GM04503 (cell line): ENCODE measurements at regions not wholly inside any gene's neighbourhood (a gene's known extent, or its start where the extent isn't known, plus 50 kb on each side); places are given as distances from the start of the nearest gene placed in this dataset.
A peak's percentile ranks its signal among the peaks of the same experiment; 100 is the strongest.
"Not testable (repeated sequence)": the region's sequence is repeated elsewhere in the genome, so short reads cannot be mapped to it uniquely, and the experiment has no call there.

Experiments
- DNase-seq: peaks from one replicate; pipeline ENCODE4 v3.0.0-alpha.2; 2012; ENCODE audit warnings: low read depth

- DNase-seq = not testable (repeated sequence)
Observed at GRCh38 chr12:92231532-92231931, 85.9 kb upstream of the BTG1 start.

- no peak for DNase-seq
Observed at GRCh38 chr12:92229381-92229780, 83.7 kb upstream of the BTG1 start.

- DNase-seq = no peak
Observed at GRCh38 chr12:92226961-92227360, 81.3 kb upstream of the BTG1 start.

- no peak for DNase-seq
Observed at GRCh38 chr12:92226071-92226661, 80.5 kb upstream of the BTG1 start.

GRCh38 chr12:92224685-92225331 lies 79.2 kb upstream of the BTG1 start:
- peak; percentile 37 for DNase-seq

GRCh38 chr12:92223481-92223880 lies 77.8 kb upstream of the BTG1 start:
- no peak for DNase-seq

- DNase-seq = no peak
Observed at GRCh38 chr12:92221656-92222315, 76.1 kb upstream of the BTG1 start.

GRCh38 chr12:92218394-92219077 lies 72.9 kb upstream of the BTG1 start:
- no peak for DNase-seq

GRCh38 chr12:92216092-92216491 lies 70.4 kb upstream of the BTG1 start:
- DNase-seq = no peak

- no peak for DNase-seq
Observed at GRCh38 chr12:92215358-92215757, 69.7 kb upstream of the BTG1 start.

GRCh38 chr12:92213166-92213565 lies 67.5 kb upstream of the BTG1 start:
- DNase-seq = no peak

GRCh38 chr12:92210071-92210470 lies 64.4 kb upstream of the BTG1 start:
- DNase-seq = no peak

- peak; percentile 59 for DNase-seq
Observed at GRCh38 chr12:92208613-92209121, 63.0 kb upstream of the BTG1 start.

GRCh38 chr12:92206596-92206995 lies 61.0 kb upstream of the BTG1 start:
- no peak for DNase-seq

GRCh38 chr12:92206011-92206410 lies 60.4 kb upstream of the BTG1 start:
- no peak for DNase-seq

GRCh38 chr12:92199819-92200576 lies 54.4 kb upstream of the BTG1 start:
- no peak for DNase-seq

- no peak for DNase-seq
Observed at GRCh38 chr12:92197815-92198214, 52.2 kb upstream of the BTG1 start.

GRCh38 chr12:92196368-92196767 lies 50.7 kb upstream of the BTG1 start:
- DNase-seq = no peak
